OCI-LY7 (cell line): ENCODE measurements at regions not wholly inside any gene's neighbourhood (a gene's known extent, or its start where the extent isn't known, plus 50 kb on each side); places are given as distances from the start of the nearest gene placed in this dataset.

Experiments
- BruUV-seq: library from RNA; stranded (reverse); fragments of 400-500 nt; replicated peaks from 2 replicates; lab custom pipeline; 2021; lab: Mats Ljungman, UMichigan
- CTCF ChIA-PET: fragments of 300-600 bp; sonication (Branson Sonifier 250); formaldehyde crosslinking; loops from one replicate; lab custom pipeline; 2022; ENCODE audit warnings: antibody characterized with exemption; ENCODE audit not compliant: unreplicated experiment; lab: Charles Lee
- POLR2A ChIA-PET: fragments of 300-600 bp; sonication (Branson Sonifier 250); formaldehyde crosslinking; loops from one replicate; lab custom pipeline; 2022; ENCODE audit warnings: antibody characterized with exemption; lab: Charles Lee
- DNase-seq: peaks from one replicate; pipeline ENCODE4 v3.0.0-alpha.2; 2015; ENCODE audit warnings: low spot score
- H2AFZ ChIP-seq: fragments of 200-600 bp; sonication (generic), shearing (Covaris generic); 2 replicates; pipeline ENCODE4 v1.6.1; 2014; ENCODE audit warnings: mild to moderate bottlenecking, antibody characterized with exemption, low read length, moderate library complexity
- H3K27ac ChIP-seq: fragments of 200-600 bp; sonication (generic); 2 replicates; pipeline ENCODE4 v1.5.1; 2014; ENCODE audit warnings: mixed run types, low read depth, mild to moderate bottlenecking, moderate library complexity, low read length, inconsistent platforms; ENCODE audit not compliant: poor library complexity, severe bottlenecking
- H3K36me3 ChIP-seq: fragments of 200-600 bp; sonication (generic); 2 replicates; pipeline ENCODE4 v1.6.1; 2014; ENCODE audit warnings: mild to moderate bottlenecking, antibody characterized with exemption, low read length, moderate library complexity, mixed read lengths; ENCODE audit not compliant: insufficient read depth
- H3K4me1 ChIP-seq: fragments of 200-600 bp; sonication (generic); 2 replicates; pipeline ENCODE4 v1.5.1; 2014; ENCODE audit warnings: mild to moderate bottlenecking, low read length; ENCODE audit not compliant: insufficient read depth, poor library complexity, severe bottlenecking
- H3K4me2 ChIP-seq: fragments of 200-600 bp; sonication (generic); 2 replicates; pipeline ENCODE4 v1.6.1; 2014; ENCODE audit warnings: mild to moderate bottlenecking, low read length
- H3K4me3 ChIP-seq: fragments of 200-600 bp; sonication (generic); 2 replicates; pipeline ENCODE4 v1.5.1; 2014; ENCODE audit warnings: mild to moderate bottlenecking, low read depth, low read length; ENCODE audit not compliant: poor library complexity, severe bottlenecking
- H3K79me2 ChIP-seq: fragments of 200-600 bp; sonication (generic); 2 replicates; pipeline ENCODE4 v1.6.1; 2016; ENCODE audit warnings: low read depth, mild to moderate bottlenecking, low read length, moderate library complexity, mixed read lengths; ENCODE audit not compliant: insufficient read depth
- H3K9me2 ChIP-seq: fragments of 200-600 bp; sonication (generic); 2 replicates; pipeline ENCODE4 v1.6.1; 2016; ENCODE audit warnings: mild to moderate bottlenecking, low read length, mixed read lengths; ENCODE audit not compliant: insufficient read depth
- H3K9me3 ChIP-seq: fragments of 200-600 bp; sonication (generic); 2 replicates; pipeline ENCODE4 v1.6.1; 2014; ENCODE audit warnings: mild to moderate bottlenecking, mixed run types, low read length, mixed read lengths
- H4K20me1 ChIP-seq: fragments of 200-600 bp; sonication (generic); 2 replicates; pipeline ENCODE4 v1.6.1; 2014; ENCODE audit warnings: mild to moderate bottlenecking, antibody characterized with exemption, low read length, moderate library complexity, mixed read lengths; ENCODE audit not compliant: insufficient read depth
- EZH2phosphoT487 ChIP-seq: fragments of 200-600 bp; sonication (generic); IDR thresholded peaks from 2 replicates; pipeline ENCODE4 v1.6.1; 2018; ENCODE audit warnings: low read depth, borderline replicate concordance, mild to moderate bottlenecking, mixed run types, antibody characterized with exemption, low read length, moderate library complexity, mixed read lengths
- intact Hi-C: fragments of 100-400 bp; cut with micrococcal nuclease; formaldehyde crosslinking; loops from one replicate; pipeline ENCODE4 v1.10.0; 2022; ENCODE audit not compliant: unreplicated experiment
- TF ChIP-seq, protein P1 (sequence below): fragments of 200-600 bp; sonication (generic); conservative IDR thresholded peaks from 2 replicates; pipeline ENCODE4 v1.5.1; 2014; ENCODE audit warnings: mild to moderate bottlenecking, antibody characterized with exemption, low read length, moderate library complexity, mixed read lengths

DNA sequence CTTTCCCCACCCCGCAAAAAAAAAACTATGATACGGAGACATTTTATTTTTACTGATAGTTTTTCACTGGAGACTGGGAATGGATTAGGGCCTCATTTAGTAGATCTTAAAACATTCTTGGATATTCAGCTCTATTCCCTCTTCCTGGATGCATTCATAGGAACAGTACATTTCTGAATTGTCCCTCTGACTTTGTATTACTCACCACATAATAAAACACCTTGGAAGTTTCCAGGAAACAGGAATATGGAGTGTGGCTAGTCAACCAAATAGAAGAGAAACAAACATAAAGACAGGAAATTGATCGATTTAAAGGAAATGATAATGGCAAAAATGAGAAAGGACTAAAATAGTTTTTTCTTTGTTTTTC lies 147.7 kb downstream of the GPX5 start:
- no peaks in the 10 kb centered on the region for H3K9me2 ChIP-seq
- CTCF ChIA-PET, result interaction anchor here (0.6 kb wide), 1 partner anchor 243 kb away, joined by 6 read pairs; no protein-coding TSS in a partner anchor
- no peak overlapping the region for H2AFZ ChIP-seq
- no peak overlapping the region for H3K27ac ChIP-seq
- H3K4me2 ChIP-seq, result no peak overlapping the region
- H3K4me3 ChIP-seq, result no peak overlapping the region
- POLR2A ChIA-PET, result interaction anchor here (0.7 kb wide), 1 partner anchor 924 kb away, joined by 3 read pairs; no protein-coding TSS in a partner anchor
- no peak for DNase-seq
- no peaks in the 10 kb centered on the region for H3K4me1 ChIP-seq
- TF ChIP-seq, protein P1, sequence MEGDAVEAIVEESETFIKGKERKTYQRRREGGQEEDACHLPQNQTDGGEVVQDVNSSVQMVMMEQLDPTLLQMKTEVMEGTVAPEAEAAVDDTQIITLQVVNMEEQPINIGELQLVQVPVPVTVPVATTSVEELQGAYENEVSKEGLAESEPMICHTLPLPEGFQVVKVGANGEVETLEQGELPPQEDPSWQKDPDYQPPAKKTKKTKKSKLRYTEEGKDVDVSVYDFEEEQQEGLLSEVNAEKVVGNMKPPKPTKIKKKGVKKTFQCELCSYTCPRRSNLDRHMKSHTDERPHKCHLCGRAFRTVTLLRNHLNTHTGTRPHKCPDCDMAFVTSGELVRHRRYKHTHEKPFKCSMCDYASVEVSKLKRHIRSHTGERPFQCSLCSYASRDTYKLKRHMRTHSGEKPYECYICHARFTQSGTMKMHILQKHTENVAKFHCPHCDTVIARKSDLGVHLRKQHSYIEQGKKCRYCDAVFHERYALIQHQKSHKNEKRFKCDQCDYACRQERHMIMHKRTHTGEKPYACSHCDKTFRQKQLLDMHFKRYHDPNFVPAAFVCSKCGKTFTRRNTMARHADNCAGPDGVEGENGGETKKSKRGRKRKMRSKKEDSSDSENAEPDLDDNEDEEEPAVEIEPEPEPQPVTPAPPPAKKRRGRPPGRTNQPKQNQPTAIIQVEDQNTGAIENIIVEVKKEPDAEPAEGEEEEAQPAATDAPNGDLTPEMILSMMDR, result no peak
- TF ChIP-seq EZH2phosphoT487, result no peak
- intact Hi-C loops, result no loop called here
- no peaks in the 10 kb centered on the region for H3K79me2 ChIP-seq
- no TSS peak for BruUV-seq
- H4K20me1 ChIP-seq, result no peaks in the 10 kb centered on the region
- no peaks in the 10 kb centered on the region for H3K9me3 ChIP-seq
- no peaks in the 10 kb centered on the region for H3K36me3 ChIP-seq

DNA sequence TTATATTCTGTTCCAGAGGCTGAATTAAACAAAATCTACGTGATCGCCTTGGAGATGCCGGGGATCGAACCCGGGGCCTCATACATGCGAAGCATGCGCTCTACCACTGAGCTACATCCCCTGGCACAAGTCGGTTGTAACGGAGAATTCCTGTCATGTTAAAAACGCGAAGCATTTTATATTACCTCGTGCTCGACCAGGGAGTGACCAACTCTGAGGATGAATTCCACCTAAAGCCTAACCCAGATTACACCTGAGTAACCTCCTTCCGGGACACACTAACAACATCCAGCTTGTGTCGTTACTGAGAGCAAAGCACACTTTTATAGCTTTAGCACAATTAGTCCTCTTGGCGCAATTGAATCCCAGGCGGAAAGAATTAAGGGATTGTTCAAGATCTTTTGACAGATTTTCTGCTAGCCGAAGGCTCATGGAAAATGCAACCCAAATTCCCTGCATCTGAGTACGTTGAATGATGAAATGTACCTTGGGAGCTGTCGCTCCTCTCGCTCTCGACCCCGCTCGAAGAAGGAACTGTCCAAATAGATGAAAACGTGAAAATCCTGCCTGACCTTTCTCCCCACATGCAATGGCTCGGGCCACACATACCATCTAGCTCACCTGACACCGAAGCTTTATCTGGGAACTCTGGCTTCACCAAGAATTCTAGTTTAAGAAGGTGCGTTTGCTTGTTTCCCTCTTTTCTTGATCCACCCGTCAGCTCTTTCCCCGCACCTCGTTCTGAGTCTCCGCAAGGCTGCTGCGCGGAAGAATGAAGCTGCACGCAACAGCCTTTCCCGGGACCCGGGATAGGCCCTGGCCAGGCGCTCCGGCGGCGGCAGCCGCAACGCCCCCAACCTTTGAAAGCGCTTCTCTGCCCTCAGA lies 148.3 kb downstream of the GPX5 start:
- no peak for DNase-seq
- no peak overlapping the region for H2AFZ ChIP-seq
- no peak overlapping the region for H3K27ac ChIP-seq
- H4K20me1 ChIP-seq, result no peaks in the 10 kb centered on the region
- H3K9me3 ChIP-seq, result no peaks in the 10 kb centered on the region
- H3K4me3 ChIP-seq, result no peak overlapping the region
- TF ChIP-seq EZH2phosphoT487, result no peak
- TF ChIP-seq, protein P1, result no peak
- H3K4me1 ChIP-seq, result no peaks in the 10 kb centered on the region
- no TSS peak for BruUV-seq
- intact Hi-C loops, result no loop called here
- H3K9me2 ChIP-seq, result no peaks in the 10 kb centered on the region
- no peaks in the 10 kb centered on the region for H3K36me3 ChIP-seq
- ChIA-PET POLR2A (interaction anchor here (0.7 kb wide), 1 partner anchor 923 kb away, joined by 3 read pairs; no protein-coding TSS in a partner anchor), CTCF (no interaction called here)
- H3K79me2 ChIP-seq, result no peaks in the 10 kb centered on the region
- no peak overlapping the region for H3K4me2 ChIP-seq

DNA sequence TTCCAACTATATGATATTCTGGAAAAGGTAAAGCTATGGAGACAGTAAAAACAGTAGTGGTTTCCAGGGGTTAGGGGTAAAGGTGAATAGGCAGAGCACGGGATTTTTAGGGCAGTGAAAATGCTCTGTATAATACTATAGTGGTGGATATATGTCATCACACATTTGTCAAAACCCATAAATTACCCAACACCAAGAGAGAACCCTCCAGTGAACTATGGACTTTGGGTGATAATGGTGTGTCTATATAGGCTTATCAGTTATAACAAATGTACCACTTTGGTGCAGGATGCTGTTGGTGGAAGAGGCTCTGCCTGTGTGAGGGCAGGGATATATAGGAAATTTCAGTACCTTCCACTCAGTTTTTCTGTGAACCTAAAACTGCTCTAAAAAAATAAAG lies 149.9 kb downstream of the GPX5 start:
- no peak for DNase-seq
- intact Hi-C loops, result no loop called here
- H4K20me1 ChIP-seq, result no peaks in the 10 kb centered on the region
- H3K4me1 ChIP-seq, result no peaks in the 10 kb centered on the region
- no peak overlapping the region for H3K4me2 ChIP-seq
- BruUV-seq, result no TSS peak
- H3K36me3 ChIP-seq, result no peaks in the 10 kb centered on the region
- no peak for TF ChIP-seq EZH2phosphoT487
- TF ChIP-seq, protein P1, result no peak
- POLR2A ChIA-PET, result no interaction called here
- no peak overlapping the region for H2AFZ ChIP-seq
- no peaks in the 10 kb centered on the region for H3K9me2 ChIP-seq
- no peak overlapping the region for H3K4me3 ChIP-seq
- no peaks in the 10 kb centered on the region for H3K79me2 ChIP-seq
- H3K9me3 ChIP-seq, result no peaks in the 10 kb centered on the region
- H3K27ac ChIP-seq, result no peak overlapping the region
- CTCF ChIA-PET, result no interaction called here
